Superior temporal gyrus (tissue), 1 donor: ENCODE measurements at regions not wholly inside any gene's neighbourhood (a gene's known extent, or its start where the extent isn't known, plus 50 kb on each side); places are given as distances from the start of the nearest gene placed in this dataset.

Experiments used
- DNase-seq: peaks from one replicate; pipeline ENCODE4 v3.0.0-alpha.2; 2016; ENCODE audit errors: extremely low spot score

GRCh38 chr5:118687661-118688621 lies 300.4 kb downstream of the DTWD2 start:
- no peak for DNase-seq

- DNase-seq: no peak
Measured at GRCh38 chr5:118687100-118687499, 301.2 kb downstream of the DTWD2 start.

- DNase-seq: no peak
Measured at GRCh38 chr5:118681655-118682054, 306.7 kb downstream of the DTWD2 start.

- no peak for DNase-seq
Measured at GRCh38 chr5:118679264-118679940, 308.9 kb downstream of the DTWD2 start.

GRCh38 chr5:118678746-118679145 lies 309.6 kb downstream of the DTWD2 start:
- no peak for DNase-seq

- no peak for DNase-seq
Measured at GRCh38 chr5:118675247-118675646, 313.1 kb downstream of the DTWD2 start.

- DNase-seq: no peak
Measured at GRCh38 chr5:118657576-118657975, 330.8 kb downstream of the DTWD2 start.

GRCh38 chr5:118653872-118654271 lies 334.5 kb downstream of the DTWD2 start:
- DNase-seq: no peak

- DNase-seq: no peak
Measured at GRCh38 chr5:118653183-118653582, 335.2 kb downstream of the DTWD2 start.

GRCh38 chr5:118651002-118651401 lies 337.3 kb downstream of the DTWD2 start:
- DNase-seq: no peak

- no peak for DNase-seq
Measured at GRCh38 chr5:118647587-118647986, 340.8 kb downstream of the DTWD2 start.

GRCh38 chr5:118646917-118647316 lies 341.4 kb downstream of the DTWD2 start:
- no peak for DNase-seq

- no peak for DNase-seq
Measured at GRCh38 chr5:118637947-118638670, 350.2 kb downstream of the DTWD2 start.

GRCh38 chr5:118628660-118629354 lies 359.5 kb downstream of the DTWD2 start:
- DNase-seq: peak; percentile 18

GRCh38 chr5:118620233-118620632 lies 368.1 kb downstream of the DTWD2 start:
- no peak for DNase-seq

- DNase-seq: peak; percentile 20
Measured at GRCh38 chr5:118619823-118620222, 368.5 kb downstream of the DTWD2 start.

- DNase-seq: no peak
Measured at GRCh38 chr5:118616281-118616680, 372.1 kb downstream of the DTWD2 start.

GRCh38 chr5:118614731-118615456 lies 373.5 kb downstream of the DTWD2 start:
- no peak for DNase-seq

GRCh38 chr5:118611332-118611945 lies 376.9 kb downstream of the DTWD2 start:
- no peak for DNase-seq

GRCh38 chr5:118606940-118607339 lies 381.4 kb downstream of the DTWD2 start:
- no peak for DNase-seq

- DNase-seq: no peak
Measured at GRCh38 chr5:118605761-118606160, 382.6 kb downstream of the DTWD2 start.
